ENCODE measurements at regions not wholly inside any gene's neighbourhood (a gene's known extent, or its start where the extent isn't known, plus 50 kb on each side); places are given as distances from the start of the nearest gene placed in this dataset.

- Mint-ChIP-seq H3K36me3 (no peaks in the 10 kb centered on the region), H3K4me1 (no peaks in the 10 kb centered on the region), H3K4me3 (no peak overlapping the region), H3K27me3 (peaks cover 22 to 33% of the 10 kb centered on the region in 2 donors), H3K9me3 (peaks cover 0 to 5% of the 10 kb centered on the region in 2 donors), H3K27ac (no peak overlapping the region)
- DNase-seq (no peak), ATAC-seq (replicated peaks) (no peak)
Observed at GRCh38 chr9:88694625-88695024, 159.6 kb downstream of the NXNL2 start.

GRCh38 chr9:88696501-88696900, 161.5 kb downstream of the NXNL2 start:
- Mint-ChIP-seq H3K36me3 (no peaks in the 10 kb centered on the region), H3K4me1 (no peaks in the 10 kb centered on the region)
- ATAC-seq (replicated peaks) = no peak

DNA sequence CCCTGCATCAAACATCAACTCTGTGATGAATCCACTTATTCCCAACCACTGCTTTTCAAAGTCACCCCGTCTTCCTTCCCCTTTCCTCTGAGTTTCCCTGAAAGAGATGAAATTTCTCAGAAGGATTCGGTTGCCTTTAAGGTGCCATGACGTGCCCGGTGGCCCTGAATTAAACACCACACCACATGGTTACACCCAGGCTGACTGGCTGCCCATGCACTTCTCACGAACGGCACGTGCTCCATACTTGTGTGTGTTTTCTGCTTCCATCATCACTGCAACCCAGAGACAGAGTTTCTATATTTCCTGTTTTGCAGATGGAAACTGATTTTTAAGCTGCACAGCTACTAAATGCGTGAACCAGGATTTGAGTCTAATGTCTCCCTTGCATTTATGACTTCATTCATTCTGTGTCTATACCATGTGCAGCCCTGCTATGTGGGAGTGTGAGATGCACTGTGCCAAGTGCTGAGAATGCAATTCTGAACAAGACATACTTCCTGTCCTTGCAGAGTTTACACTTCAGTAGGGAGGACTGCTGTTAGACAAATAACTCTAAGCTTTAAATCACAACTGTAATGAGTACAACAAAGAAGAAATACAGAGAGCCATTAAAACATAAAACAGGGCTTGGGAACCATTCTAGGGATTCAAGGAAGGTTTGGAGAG, 162.9 kb downstream of the NXNL2 start:
- Mint-ChIP-seq H3K4me3 (no peak overlapping the region), H3K27ac (no peak overlapping the region)

More at GRCh38 chr9:88696501-88696900, 161.5 kb downstream of the NXNL2 start:
- DNase-seq = no peak
- H3K27ac Mint-ChIP-seq = no peak overlapping the region
- peaks cover 0 to 5% of the 10 kb centered on the region in 2 donors for H3K9me3 Mint-ChIP-seq
- no peak overlapping the region for H3K4me3 Mint-ChIP-seq
- H3K27me3 Mint-ChIP-seq = peaks cover 26 to 33% of the 10 kb centered on the region in 2 donors

DNA sequence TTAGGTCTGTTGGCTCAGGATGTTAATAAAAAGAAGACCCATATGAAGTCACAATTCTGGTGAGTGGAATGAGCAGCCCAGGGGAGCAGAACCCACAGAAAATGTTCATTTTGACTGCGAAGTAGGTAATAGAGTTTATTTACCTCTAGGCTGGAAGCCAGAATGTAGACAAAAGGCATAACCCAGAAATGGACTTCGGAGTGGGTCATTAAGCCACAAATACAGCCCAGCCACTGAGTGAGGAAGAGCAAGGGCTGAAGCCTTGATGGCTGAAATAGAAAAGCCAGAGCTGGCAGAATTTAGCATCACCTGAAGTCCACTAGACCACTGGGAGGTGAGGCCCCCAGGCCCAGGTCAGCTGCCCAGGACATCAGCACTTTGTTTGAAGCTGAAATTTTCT, 168.0 kb downstream of the NXNL2 start:
- H3K36me3 Mint-ChIP-seq = no peaks in the 10 kb centered on the region
- no peak overlapping the region for H3K4me3 Mint-ChIP-seq
- no peak for ATAC-seq (replicated peaks)
- peaks cover 7 to 20% of the 10 kb centered on the region in 2 donors for H3K27me3 Mint-ChIP-seq
- peaks cover 0 to 1% of the 10 kb centered on the region in 2 donors for H3K9me3 Mint-ChIP-seq
- no peak for DNase-seq
- H3K4me1 Mint-ChIP-seq = no peaks in the 10 kb centered on the region
- no peak overlapping the region for H3K27ac Mint-ChIP-seq

More for the DNA sequence above, 162.9 kb downstream of the NXNL2 start:
- Mint-ChIP-seq H3K36me3 (no peaks in the 10 kb centered on the region), H3K27me3 (peaks cover 29 to 33% of the 10 kb centered on the region in 2 donors), H3K9me3 (peaks cover 0 to 5% of the 10 kb centered on the region in 2 donors), H3K4me1 (no peaks in the 10 kb centered on the region)
- ATAC-seq (replicated peaks) = no peak
- DNase-seq = no peak

GRCh38 chr9:88706193-88707113, 171.5 kb downstream of the NXNL2 start:
- Mint-ChIP-seq H3K27me3 (peaks cover 0 to 19% of the 10 kb centered on the region in 2 donors), H3K9me3 (peaks cover 0 to 1% of the 10 kb centered on the region in 2 donors), H3K36me3 (no peaks in the 10 kb centered on the region), H3K4me1 (no peaks in the 10 kb centered on the region), H3K4me3 (no peak overlapping the region), H3K27ac (no peak overlapping the region)
- no peak for DNase-seq
- ATAC-seq (replicated peaks) = no peak

GRCh38 chr9:88710449-88710848, 175.5 kb downstream of the NXNL2 start:
- Mint-ChIP-seq H3K27ac (no peak overlapping the region), H3K36me3 (no peaks in the 10 kb centered on the region), H3K9me3 (peaks cover 0 to 6% of the 10 kb centered on the region in 2 donors), H3K4me3 (no peak overlapping the region), H3K27me3 (peaks cover 8 to 21% of the 10 kb centered on the region in 2 donors), H3K4me1 (no peaks in the 10 kb centered on the region)
- DNase-seq (no peak), ATAC-seq (replicated peaks) (no peak)

DNA sequence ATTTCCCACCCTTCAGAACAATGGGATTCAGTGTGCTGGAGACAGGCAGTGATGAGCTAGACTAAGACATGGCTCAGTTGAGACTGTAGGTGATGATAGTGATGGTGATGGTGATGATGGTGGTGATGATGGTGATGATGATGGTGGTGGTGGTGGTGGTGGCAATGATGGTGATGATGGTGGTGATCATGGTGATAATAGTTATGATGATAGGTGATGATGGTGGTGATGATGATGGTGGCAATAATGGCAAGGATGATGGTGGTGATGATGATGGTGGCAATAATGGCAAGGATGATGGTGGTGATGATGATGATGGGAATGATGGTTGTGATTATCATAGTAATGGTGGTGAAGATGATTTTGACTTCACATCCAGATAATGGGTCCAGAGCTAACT, 176.7 kb downstream of the NXNL2 start:
- H3K4me3 Mint-ChIP-seq = no peak overlapping the region
- H3K36me3 Mint-ChIP-seq = no peaks in the 10 kb centered on the region
- no peak for ATAC-seq (replicated peaks)
- H3K27me3 Mint-ChIP-seq = peaks cover 8 to 21% of the 10 kb centered on the region in 2 donors
- H3K27ac Mint-ChIP-seq = no peak overlapping the region
- no peaks in the 10 kb centered on the region for H3K4me1 Mint-ChIP-seq
- H3K9me3 Mint-ChIP-seq = peaks cover 0 to 6% of the 10 kb centered on the region in 2 donors
- no peak for DNase-seq

- Mint-ChIP-seq H3K36me3 (no peaks in the 10 kb centered on the region), H3K4me1 (no peaks in the 10 kb centered on the region), H3K4me3 (no peak overlapping the region), H3K9me3 (peaks cover 0 to 6% of the 10 kb centered on the region in 2 donors), H3K27ac (no peak overlapping the region), H3K27me3 (peaks cover 8 to 21% of the 10 kb centered on the region in 2 donors)
- DNase-seq (no peak), ATAC-seq (replicated peaks) (no peak)
Observed at GRCh38 chr9:88712484-88712883, 177.5 kb downstream of the NXNL2 start.

- H3K27me3 Mint-ChIP-seq = peaks cover 8 to 26% of the 10 kb centered on the region in 2 donors
- no peak overlapping the region for H3K4me3 Mint-ChIP-seq
- no peaks in the 10 kb centered on the region for H3K36me3 Mint-ChIP-seq
- DNase-seq = no peak
- peaks cover 0 to 6% of the 10 kb centered on the region in 2 donors for H3K9me3 Mint-ChIP-seq
- no peaks in the 10 kb centered on the region for H3K4me1 Mint-ChIP-seq
- H3K27ac Mint-ChIP-seq = no peak overlapping the region
- no peak for ATAC-seq (replicated peaks)
Observed at GRCh38 chr9:88713010-88713409, 178.0 kb downstream of the NXNL2 start.

DNA sequence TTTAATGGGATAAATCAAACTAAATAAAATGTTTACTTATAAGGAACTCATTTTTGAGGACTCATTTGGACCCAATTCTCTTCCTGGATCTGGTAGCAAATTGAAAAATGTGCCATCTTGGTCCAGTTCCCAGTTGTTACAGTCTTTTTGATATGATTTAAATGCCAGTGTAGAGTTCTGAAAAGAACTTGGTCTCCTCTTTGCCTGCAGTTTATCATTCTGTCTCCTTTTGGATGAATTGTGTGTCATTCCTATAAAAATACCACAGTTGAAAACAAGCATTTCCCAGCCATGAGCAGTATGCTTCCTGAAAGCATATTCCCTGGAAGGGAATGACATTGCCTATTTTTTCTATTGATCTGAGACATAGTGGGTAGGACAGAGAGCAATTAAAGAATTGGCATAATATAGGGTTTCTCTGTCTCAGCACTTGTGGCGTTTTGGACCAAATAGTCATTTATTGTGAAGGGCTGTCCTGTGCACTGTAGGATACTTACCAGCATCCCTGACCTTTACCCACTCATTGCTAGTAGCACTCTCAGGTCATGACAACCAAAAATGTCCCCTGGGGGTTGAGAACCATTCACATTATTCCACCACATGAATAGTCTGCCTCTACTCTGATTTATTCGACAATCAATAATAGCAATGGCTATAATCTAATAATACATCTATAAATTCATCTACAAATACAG, 181.8 kb downstream of the NXNL2 start:
- Mint-ChIP-seq H3K36me3 (no peaks in the 10 kb centered on the region), H3K4me1 (no peaks in the 10 kb centered on the region), H3K9me3 (peaks cover 0 to 4% of the 10 kb centered on the region in 2 donors), H3K27ac (no peak overlapping the region), H3K4me3 (no peak overlapping the region), H3K27me3 (peaks cover 15 to 29% of the 10 kb centered on the region in 2 donors)
- ATAC-seq (replicated peaks) = no peak
- no peak for DNase-seq

DNA sequence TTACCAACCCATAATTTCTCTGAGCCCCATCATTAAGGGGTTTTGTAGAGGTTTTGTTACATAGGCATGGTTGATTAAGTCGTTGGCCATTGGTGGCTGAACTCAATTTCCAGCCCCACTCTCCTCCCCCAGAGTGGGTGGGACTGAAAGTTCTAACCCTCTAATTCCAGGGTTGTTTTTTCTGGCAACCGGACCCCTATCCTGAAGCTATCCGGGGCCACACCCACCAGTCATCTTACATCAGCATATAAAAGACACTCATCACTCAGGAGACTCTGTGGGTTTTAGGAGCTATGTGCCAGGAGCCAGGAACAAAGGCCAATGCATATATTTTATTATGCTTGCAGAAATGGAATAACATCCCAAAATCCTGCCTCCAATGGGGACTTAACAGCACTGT, 186.0 kb downstream of the NXNL2 start:
- Mint-ChIP-seq H3K9me3 (no peaks in the 10 kb centered on the region), H3K4me1 (no peaks in the 10 kb centered on the region), H3K4me3 (no peak overlapping the region), H3K27me3 (peaks cover 21 to 22% of the 10 kb centered on the region in 2 donors), H3K36me3 (no peaks in the 10 kb centered on the region), H3K27ac (no peak overlapping the region)
- no peak for ATAC-seq (replicated peaks)
- DNase-seq = no peak

DNA sequence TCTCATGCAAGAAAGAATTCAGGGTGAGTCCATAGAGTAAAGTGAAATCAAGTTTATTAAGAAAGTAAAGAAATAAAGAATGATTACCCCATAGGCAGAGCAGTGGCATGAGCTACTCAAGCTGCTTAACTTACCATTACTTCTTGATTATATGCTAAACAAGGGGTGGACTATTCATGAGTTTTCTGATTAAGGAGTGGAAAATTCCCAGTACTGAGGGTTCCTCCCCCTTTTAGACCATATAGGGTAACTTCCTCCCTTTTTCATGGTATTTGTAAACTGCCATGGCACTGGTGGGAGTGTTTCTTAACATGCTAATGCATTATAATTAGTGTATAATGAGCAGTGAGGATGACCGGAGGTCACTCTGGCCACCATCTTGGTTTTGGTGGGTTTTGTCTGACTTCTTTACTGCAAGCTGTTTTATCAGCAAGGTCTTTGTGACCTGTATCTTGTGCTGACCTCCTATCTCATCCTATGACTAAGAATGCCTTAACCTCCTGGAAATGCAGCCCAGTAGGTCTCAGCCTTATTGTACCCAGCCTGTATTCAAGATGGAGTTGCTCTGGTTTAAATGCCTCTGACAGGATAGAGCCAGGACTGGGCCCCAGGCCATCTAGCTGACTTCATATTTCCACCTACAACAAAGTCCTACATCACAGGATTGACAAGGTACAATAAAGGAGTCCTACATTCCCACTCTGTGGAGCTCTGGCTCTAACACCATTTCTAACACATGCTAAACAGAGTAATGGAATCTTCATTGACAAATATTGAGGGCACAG, 186.7 kb downstream of the NXNL2 start:
- ATAC-seq (replicated peaks) (no peak), DNase-seq (no peak)
- Mint-ChIP-seq H3K36me3 (no peaks in the 10 kb centered on the region), H3K4me1 (no peaks in the 10 kb centered on the region), H3K27ac (no peak overlapping the region), H3K27me3 (peaks cover 22% of the 10 kb centered on the region in 2 donors), H3K9me3 (no peaks in the 10 kb centered on the region), H3K4me3 (no peak overlapping the region)

DNA sequence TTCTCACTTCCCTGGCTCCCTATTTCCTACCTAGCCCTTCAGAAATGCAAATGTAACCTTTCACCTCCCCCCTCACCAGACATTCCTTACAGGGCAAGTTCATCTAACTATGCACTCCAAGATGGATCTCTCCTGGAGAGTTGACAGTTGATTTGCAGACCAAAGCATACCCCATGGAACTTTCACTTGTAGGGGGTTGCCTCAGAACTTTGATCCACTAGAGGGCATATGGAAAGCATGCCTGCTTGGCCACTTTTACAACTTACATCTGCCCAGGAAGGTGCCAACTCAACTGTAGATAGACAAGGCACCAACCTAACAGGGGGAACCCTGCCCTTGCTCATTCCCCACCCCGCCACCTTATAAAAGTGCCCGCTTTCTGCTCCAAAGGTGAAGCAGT, 187.8 kb downstream of the NXNL2 start:
- ATAC-seq (replicated peaks) = peak; percentile 33 to 52
- H3K4me3 Mint-ChIP-seq = no peak overlapping the region
- peaks cover 21 to 29% of the 10 kb centered on the region in 2 donors for H3K27me3 Mint-ChIP-seq
- H3K4me1 Mint-ChIP-seq = no peaks in the 10 kb centered on the region
- DNase-seq = no peak
- no peak overlapping the region for H3K27ac Mint-ChIP-seq
- no peaks in the 10 kb centered on the region for H3K36me3 Mint-ChIP-seq
- no peaks in the 10 kb centered on the region for H3K9me3 Mint-ChIP-seq

GRCh38 chr9:88723751-88724150, 188.8 kb downstream of the NXNL2 start:
- Mint-ChIP-seq H3K9me3 (no peaks in the 10 kb centered on the region), H3K4me3 (no peak overlapping the region), H3K4me1 (no peaks in the 10 kb centered on the region), H3K27me3 (peaks cover 14 to 29% of the 10 kb centered on the region in 2 donors), H3K27ac (no peak overlapping the region), H3K36me3 (no peaks in the 10 kb centered on the region)
- ATAC-seq (replicated peaks) (no peak), DNase-seq (no peak)

All from stimulated activated naive B cell treated with anti-CD40 and anti-IgM and Interleukin-4, amounts not matched to agents 10 μg/mL and 1 μg/mL and 100 μg/mL, for 72 hours (primary cell).